OCI-LY3 (cell line): ENCODE measurements at regions not wholly inside any gene's neighbourhood (a gene's known extent, or its start where the extent isn't known, plus 50 kb on each side); places are given as distances from the start of the nearest gene placed in this dataset.
A peak's percentile ranks its signal among the peaks of the same experiment; 100 is the strongest.

Experiments
- H2AFZ ChIP-seq: fragments of 200-600, 300-600 bp; shearing (Covaris generic); 2 replicates; pipeline ENCODE4 v1.6.0; 2014; ENCODE audit warnings: antibody characterized with exemption, low read depth, low read length
- H3K27ac ChIP-seq: fragments of 200-600, 300-600 bp; sonication (generic); 2 replicates; pipeline ENCODE4 v1.5.1; 2014; ENCODE audit warnings: mild to moderate bottlenecking, low read length, moderate library complexity, mixed read lengths
- H3K27me3 ChIP-seq: fragments of 200-600, 300-600 bp; sonication (generic); 2 replicates; pipeline ENCODE4 v1.6.1; 2014; ENCODE audit warnings: low read depth, low read length, mixed read lengths
- H3K36me3 ChIP-seq: fragments of 200-600, 300-600 bp; sonication (generic); replicated peaks from 2 replicates; pipeline ENCODE3; 2014; ENCODE audit warnings: low read depth, low read length, mixed read lengths
- H3K4me1 ChIP-seq: fragments of 300-600, 200-600 bp; sonication (generic); 2 replicates; pipeline ENCODE4 v1.6.1; 2014; ENCODE audit warnings: low read length, mixed read lengths
- H3K4me2 ChIP-seq: fragments of 200-600, 300-600 bp; sonication (generic); 2 replicates; pipeline ENCODE4 v1.6.1; 2014; ENCODE audit warnings: low read length, mixed read lengths
- H3K4me3 ChIP-seq: fragments of 300-600, 200-600 bp; sonication (generic); 2 replicates; pipeline ENCODE4 v1.5.1; 2014; ENCODE audit warnings: antibody characterized with exemption, mild to moderate bottlenecking, low read length, moderate library complexity
- H3K79me2 ChIP-seq: fragments of 300-600, 200-600 bp; shearing (Covaris generic); 2 replicates; pipeline ENCODE4 v1.6.1; 2014; ENCODE audit warnings: mild to moderate bottlenecking, low read length, mixed read lengths
- H3K9ac ChIP-seq: fragments of 300-600, 200-600 bp; shearing (Covaris generic); 2 replicates; pipeline ENCODE4 v1.6.0; 2014; ENCODE audit warnings: mild to moderate bottlenecking, low read length, moderate library complexity
- H3K9me3 ChIP-seq: fragments of 200-600, 300-600 bp; shearing (Covaris generic); 2 replicates; pipeline ENCODE4 v1.6.1; 2014; ENCODE audit warnings: low read length, mixed read lengths; ENCODE audit not compliant: insufficient read depth
- H4K20me1 ChIP-seq: fragments of 200-600, 300-600 bp; sonication (generic); 2 replicates; pipeline ENCODE4 v1.6.1; 2016; ENCODE audit warnings: low read length, mixed read lengths; ENCODE audit not compliant: insufficient read depth
- EZH2phosphoT487 ChIP-seq: fragments of 200-600 bp; shearing (Covaris generic); IDR thresholded peaks from 2 replicates; pipeline ENCODE4 v1.6.1; 2018; ENCODE audit warnings: antibody characterized with exemption, mixed run types, low read depth
- TF ChIP-seq, protein P1 (sequence below): fragments of 200-600, 300-600 bp; sonication (generic); IDR thresholded peaks from 2 replicates; pipeline ENCODE4 v1.5.1; 2014; ENCODE audit warnings: antibody characterized with exemption, low read length, low read depth

DNA sequence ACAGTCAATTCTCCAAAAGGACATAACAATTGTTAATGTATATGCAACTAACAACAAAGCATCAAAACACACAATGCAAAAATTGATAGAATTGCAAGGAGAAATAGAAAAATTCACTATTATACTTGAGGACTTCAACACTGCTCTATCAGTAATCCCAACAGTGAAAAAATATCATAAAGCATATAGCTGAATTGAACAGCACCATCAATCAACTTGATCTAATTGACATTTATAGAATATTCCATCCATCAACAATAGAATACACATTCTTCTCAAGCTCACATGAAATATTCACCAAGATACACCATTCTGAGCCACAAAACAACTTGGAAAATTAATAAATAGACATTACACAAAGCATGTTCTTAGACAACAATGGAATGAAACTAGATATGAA lies 60.1 kb upstream of the ASXL3 start:
- no peaks in the 10 kb centered on the region for H4K20me1 ChIP-seq
- no peaks in the 10 kb centered on the region for H3K36me3 ChIP-seq
- no peaks in the 10 kb centered on the region for H3K9me3 ChIP-seq
- no peak overlapping the region for H3K9ac ChIP-seq
- TF ChIP-seq, protein P1, sequence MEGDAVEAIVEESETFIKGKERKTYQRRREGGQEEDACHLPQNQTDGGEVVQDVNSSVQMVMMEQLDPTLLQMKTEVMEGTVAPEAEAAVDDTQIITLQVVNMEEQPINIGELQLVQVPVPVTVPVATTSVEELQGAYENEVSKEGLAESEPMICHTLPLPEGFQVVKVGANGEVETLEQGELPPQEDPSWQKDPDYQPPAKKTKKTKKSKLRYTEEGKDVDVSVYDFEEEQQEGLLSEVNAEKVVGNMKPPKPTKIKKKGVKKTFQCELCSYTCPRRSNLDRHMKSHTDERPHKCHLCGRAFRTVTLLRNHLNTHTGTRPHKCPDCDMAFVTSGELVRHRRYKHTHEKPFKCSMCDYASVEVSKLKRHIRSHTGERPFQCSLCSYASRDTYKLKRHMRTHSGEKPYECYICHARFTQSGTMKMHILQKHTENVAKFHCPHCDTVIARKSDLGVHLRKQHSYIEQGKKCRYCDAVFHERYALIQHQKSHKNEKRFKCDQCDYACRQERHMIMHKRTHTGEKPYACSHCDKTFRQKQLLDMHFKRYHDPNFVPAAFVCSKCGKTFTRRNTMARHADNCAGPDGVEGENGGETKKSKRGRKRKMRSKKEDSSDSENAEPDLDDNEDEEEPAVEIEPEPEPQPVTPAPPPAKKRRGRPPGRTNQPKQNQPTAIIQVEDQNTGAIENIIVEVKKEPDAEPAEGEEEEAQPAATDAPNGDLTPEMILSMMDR: no peak
- TF ChIP-seq EZH2phosphoT487: no peak
- no peak overlapping the region for H2AFZ ChIP-seq
- no peak overlapping the region for H3K4me2 ChIP-seq
- no peaks in the 10 kb centered on the region for H3K27me3 ChIP-seq
- H3K27ac ChIP-seq: no peak overlapping the region
- no peaks in the 10 kb centered on the region for H3K4me1 ChIP-seq
- H3K4me3 ChIP-seq: no peak overlapping the region
- H3K79me2 ChIP-seq: no peaks in the 10 kb centered on the region

DNA sequence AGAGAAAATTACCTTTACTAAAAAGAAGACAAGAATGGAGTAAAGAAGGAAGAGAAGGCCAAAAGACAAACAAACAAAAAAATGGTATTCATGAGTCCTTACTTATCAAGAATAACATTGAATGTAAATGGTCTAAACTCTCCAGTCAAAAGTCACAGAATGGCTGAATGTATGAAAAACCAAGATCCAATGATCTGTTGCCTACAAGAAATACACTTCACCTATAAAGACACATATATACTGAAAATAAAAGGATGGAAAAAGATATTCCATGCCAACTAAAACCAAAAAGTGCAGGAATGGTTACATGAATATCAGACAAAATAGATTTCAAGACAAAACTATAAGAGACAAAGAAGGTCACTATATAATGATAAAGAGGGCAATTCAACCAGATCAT lies 65.0 kb upstream of the ASXL3 start:
- H3K4me1 ChIP-seq: no peaks in the 10 kb centered on the region
- H3K36me3 ChIP-seq: no peaks in the 10 kb centered on the region
- no peak overlapping the region for H2AFZ ChIP-seq
- no peaks in the 10 kb centered on the region for H3K27me3 ChIP-seq
- no peak overlapping the region for H3K4me2 ChIP-seq
- H3K9me3 ChIP-seq: no peaks in the 10 kb centered on the region
- no peak overlapping the region for H3K27ac ChIP-seq
- no peak overlapping the region for H3K9ac ChIP-seq
- no peaks in the 10 kb centered on the region for H3K79me2 ChIP-seq
- no peak overlapping the region for H3K4me3 ChIP-seq
- H4K20me1 ChIP-seq: no peaks in the 10 kb centered on the region
- TF ChIP-seq EZH2phosphoT487: no peak
- TF ChIP-seq, protein P1: no peak

DNA sequence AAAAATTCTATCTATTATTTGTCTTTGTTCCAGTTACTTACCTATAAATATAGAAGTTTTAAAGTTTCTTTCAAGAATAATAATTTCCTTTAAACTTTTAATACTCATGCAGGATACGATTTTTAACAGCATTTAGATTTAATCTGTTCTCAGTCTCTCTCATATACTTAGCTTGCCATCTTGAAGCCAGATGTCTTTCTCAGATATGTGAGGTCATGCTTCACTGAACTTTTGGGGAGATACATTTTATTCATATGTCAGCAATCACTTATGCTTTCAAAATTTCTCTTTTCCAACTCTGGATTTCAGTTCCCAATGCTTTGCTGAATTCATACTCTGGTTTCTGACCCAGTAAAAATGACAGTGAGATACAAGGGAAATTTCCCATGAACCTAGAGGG lies 66.5 kb upstream of the CCDC178 start:
- Histone ChIP-seq H3K9me3 (no peaks in the 10 kb centered on the region), H2AFZ (no peak overlapping the region), H3K27me3 (no peaks in the 10 kb centered on the region), H3K36me3 (no peaks in the 10 kb centered on the region), H3K27ac (no peak overlapping the region), H3K4me2 (no peak overlapping the region), H3K79me2 (no peaks in the 10 kb centered on the region), H4K20me1 (no peaks in the 10 kb centered on the region), H3K9ac (no peak overlapping the region), H3K4me1 (peaks cover 10% of the 10 kb centered on the region), H3K4me3 (no peak overlapping the region)
- TF ChIP-seq, protein P1: no peak
- TF ChIP-seq EZH2phosphoT487: no peak

DNA sequence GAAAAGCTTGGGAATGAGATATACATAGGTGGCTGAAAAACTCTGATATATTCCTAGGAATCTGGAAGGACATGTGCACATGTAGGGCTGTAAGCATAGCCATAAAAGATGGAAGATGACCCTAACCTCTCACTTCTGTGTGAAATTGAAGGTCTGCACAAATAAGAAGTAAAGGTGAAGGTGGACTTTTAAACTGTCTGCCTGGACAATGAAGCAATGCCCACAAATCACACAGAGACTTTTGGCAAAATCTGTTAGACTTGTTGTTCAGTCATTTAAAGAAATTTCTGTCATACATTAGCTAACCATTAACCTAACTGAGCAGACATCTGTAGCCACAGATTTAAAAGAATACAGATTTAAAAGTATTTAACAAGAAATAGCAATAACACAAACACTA lies 65.3 kb upstream of the CCDC178 start:
- Histone ChIP-seq H3K79me2 (no peaks in the 10 kb centered on the region), H3K9me3 (no peaks in the 10 kb centered on the region), H3K4me2 (0 out of 2 replicates have a peak overlapping the region, but pooled peaks have one; percentile 3), H3K4me1 (peaks cover 10% of the 10 kb centered on the region), H3K4me3 (no peak overlapping the region), H2AFZ (peak overlapping the region; percentile 15; the same call in 1 of the 2 replicates), H3K36me3 (no peaks in the 10 kb centered on the region), H4K20me1 (no peaks in the 10 kb centered on the region), H3K27me3 (no peaks in the 10 kb centered on the region), H3K27ac (no peak overlapping the region), H3K9ac (no peak overlapping the region)
- TF ChIP-seq, protein P1: no peak
- no peak for TF ChIP-seq EZH2phosphoT487
